Anterior cingulate cortex (tissue), 58 donors: ENCODE measurements at regions not wholly inside any gene's neighbourhood (a gene's known extent, or its start where the extent isn't known, plus 50 kb on each side); places are given as distances from the start of the nearest gene placed in this dataset.
A peak's percentile ranks its signal among the peaks of the same experiment; 100 is the strongest.
"Not testable (repeated sequence)": the region's sequence is repeated elsewhere in the genome, so short reads cannot be mapped to it uniquely, and the experiment has no call there.

Source experiments
- DNase-seq, 58 donors: peaks; one replicate each; lab custom pipeline; 2025; lab: John Stamatoyannopoulos, UW

GRCh38 chr12:25681580-25681979 lies 128.5 kb upstream of the LMNTD1 start:
- no peak for DNase-seq

- no peak for DNase-seq
Measured at GRCh38 chr12:25682421-25682820, 129.3 kb upstream of the LMNTD1 start.

- DNase-seq = peak in 7 of 58 donors; percentile 2 to 23 (median 16)
Measured at GRCh38 chr12:25684070-25684469, 131.0 kb upstream of the LMNTD1 start.

GRCh38 chr12:25686351-25686750 lies 133.3 kb upstream of the LMNTD1 start:
- no peak for DNase-seq

GRCh38 chr12:25687226-25687625 lies 134.1 kb upstream of the LMNTD1 start:
- DNase-seq = no peak

GRCh38 chr12:25688851-25689250 lies 135.8 kb upstream of the LMNTD1 start:
- DNase-seq = not testable (repeated sequence)

GRCh38 chr12:25689996-25690501 lies 137.0 kb upstream of the LMNTD1 start:
- DNase-seq = peak in 11 of 58 donors; percentile 1 to 65 (median 9)

- DNase-seq = no peak
Measured at GRCh38 chr12:25690996-25691864, 138.1 kb upstream of the LMNTD1 start.

GRCh38 chr12:25691865-25692114 lies 138.7 kb upstream of the LMNTD1 start:
- DNase-seq = no peak

GRCh38 chr12:25692115-25693035 lies 139.3 kb upstream of the LMNTD1 start:
- DNase-seq = no peak

GRCh38 chr12:25694072-25694471 lies 141.0 kb upstream of the LMNTD1 start:
- peak in 3 of 58 donors; percentile 6 to 41 (median 10) for DNase-seq

- no peak for DNase-seq
Measured at GRCh38 chr12:25695574-25695973, 142.5 kb upstream of the LMNTD1 start.

GRCh38 chr12:25698772-25699171 lies 145.7 kb upstream of the LMNTD1 start:
- DNase-seq = no peak

GRCh38 chr12:25699454-25699853 lies 146.4 kb upstream of the LMNTD1 start:
- no peak for DNase-seq

GRCh38 chr12:25701290-25701689 lies 148.2 kb upstream of the LMNTD1 start:
- DNase-seq = no peak

- DNase-seq = no peak
Measured at GRCh38 chr12:25702553-25702952, 149.5 kb upstream of the LMNTD1 start.

- DNase-seq = no peak
Measured at GRCh38 chr12:25705261-25705660, 152.2 kb upstream of the LMNTD1 start.

GRCh38 chr12:25706646-25707045 lies 153.6 kb upstream of the LMNTD1 start:
- not testable (repeated sequence) for DNase-seq

- DNase-seq = no peak
Measured at GRCh38 chr12:25707056-25707455, 154.0 kb upstream of the LMNTD1 start.

GRCh38 chr12:25708661-25709060 lies 155.6 kb upstream of the LMNTD1 start:
- no peak for DNase-seq

- DNase-seq = no peak
Measured at GRCh38 chr12:25710128-25710527, 157.0 kb upstream of the LMNTD1 start.
